Calu3 (cell line): ENCODE measurements at regions not wholly inside any gene's neighbourhood (a gene's known extent, or its start where the extent isn't known, plus 50 kb on each side); places are given as distances from the start of the nearest gene placed in this dataset.

Source experiments
- BruUV-seq: library from RNA; stranded (reverse); fragments of 400-500 nt; replicated peaks from 2 replicates; lab custom pipeline; 2021; lab: Mats Ljungman, UMichigan
- CTCF ChIA-PET: fragments of 300-600 bp; sonication (Branson Sonifier 250); formaldehyde crosslinking; loops from one replicate; lab custom pipeline; 2022; ENCODE audit warnings: antibody characterized with exemption; lab: Charles Lee
- DNase-seq: peaks from one replicate; pipeline ENCODE4 v3.0.0; 2022
- H3K27ac Mint-ChIP-seq: one replicate; pipeline ENCODE4 v1.8.0; 2022; ENCODE audit warnings: mixed read lengths; ENCODE audit not compliant: unreplicated experiment
- H3K27me3 Mint-ChIP-seq: one replicate; pipeline ENCODE4 v1.8.0; 2022; ENCODE audit warnings: mixed read lengths; ENCODE audit not compliant: unreplicated experiment
- H3K36me3 Mint-ChIP-seq: one replicate; pipeline ENCODE4 v1.8.0; 2022; ENCODE audit warnings: mild to moderate bottlenecking, moderate library complexity, mixed read lengths; ENCODE audit not compliant: insufficient read depth, unreplicated experiment
- H3K4me1 Mint-ChIP-seq: one replicate; pipeline ENCODE4 v1.8.0; 2022; ENCODE audit warnings: mild to moderate bottlenecking, low read depth, mixed read lengths; ENCODE audit not compliant: unreplicated experiment
- H3K4me3 Mint-ChIP-seq: one replicate; pipeline ENCODE4 v1.8.0; 2022; ENCODE audit warnings: mild to moderate bottlenecking, low read depth, moderate library complexity, mixed read lengths; ENCODE audit not compliant: unreplicated experiment
- H3K9me3 Mint-ChIP-seq: one replicate; pipeline ENCODE4 v1.8.0; 2022; ENCODE audit warnings: low read depth, mixed read lengths; ENCODE audit not compliant: unreplicated experiment
- CTCF ChIP-seq: fragments of 200-600 bp; IDR thresholded peaks from one replicate; pipeline ENCODE4 v1.8.0; 2022; ENCODE audit warnings: antibody characterized with exemption; ENCODE audit not compliant: unreplicated experiment
- intact Hi-C: fragments of 100-400 bp; cut with micrococcal nuclease; formaldehyde crosslinking; loops from one replicate; pipeline ENCODE4 v1.10.0; 2022; ENCODE audit not compliant: unreplicated experiment

DNA sequence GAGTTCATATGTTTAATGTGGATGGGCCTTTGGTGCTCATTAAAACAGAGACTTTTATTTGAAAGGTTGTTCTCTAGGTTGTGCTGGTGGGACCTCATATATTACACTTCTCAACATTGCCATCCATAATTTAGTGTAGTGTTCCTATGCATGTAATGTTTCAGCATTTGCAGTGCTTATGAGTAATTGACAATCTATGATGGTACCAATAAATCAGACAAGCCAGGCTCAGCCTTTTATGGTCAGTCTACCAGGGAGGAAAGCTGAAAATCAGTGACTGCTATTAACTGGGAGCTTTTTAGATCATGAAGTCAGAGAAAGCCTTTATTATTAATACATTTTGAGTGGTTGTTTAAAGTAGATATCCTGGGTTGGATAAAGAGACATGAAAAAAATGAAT, 120.1 kb upstream of the SLC28A3 start:
- H3K27me3 Mint-ChIP-seq, result peaks cover 20% of the 10 kb centered on the region
- no peak overlapping the region for H3K4me3 Mint-ChIP-seq
- BruUV-seq, result no TSS peak
- intact Hi-C loops, result no loop called here
- no peaks in the 10 kb centered on the region for H3K9me3 Mint-ChIP-seq
- no peak overlapping the region for H3K27ac Mint-ChIP-seq
- no peak for TF ChIP-seq CTCF
- no peaks in the 10 kb centered on the region for H3K36me3 Mint-ChIP-seq
- H3K4me1 Mint-ChIP-seq, result no peaks in the 10 kb centered on the region
- DNase-seq, result no peak
- CTCF ChIA-PET, result no interaction called here

DNA sequence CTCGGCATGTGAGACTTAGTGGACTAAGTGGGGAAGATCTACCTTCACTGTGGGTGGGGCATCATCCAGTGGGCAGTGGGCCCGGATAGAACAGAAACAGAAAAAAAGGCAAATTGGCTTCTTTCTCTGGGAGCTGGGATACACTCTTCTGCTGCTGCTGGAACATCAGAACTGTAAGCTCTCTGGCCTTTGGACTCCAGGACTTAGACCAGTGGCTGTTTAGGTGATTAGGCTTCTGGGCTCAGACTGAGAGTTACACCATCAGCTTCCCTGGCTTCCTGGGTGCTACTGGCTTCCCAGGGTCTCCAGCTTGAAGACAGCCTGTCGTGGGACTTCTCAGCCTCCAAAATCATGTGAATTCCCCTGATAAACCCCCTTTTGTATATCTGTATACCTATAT, 122.7 kb upstream of the SLC28A3 start:
- intact Hi-C loops, result no loop called here
- no TSS peak for BruUV-seq
- Mint-ChIP-seq H3K9me3 (no peaks in the 10 kb centered on the region), H3K4me3 (no peak overlapping the region), H3K36me3 (no peaks in the 10 kb centered on the region), H3K27me3 (peaks cover 20% of the 10 kb centered on the region), H3K4me1 (no peaks in the 10 kb centered on the region), H3K27ac (no peak overlapping the region)
- DNase-seq, result no peak
- no peak for TF ChIP-seq CTCF
- CTCF ChIA-PET, result no interaction called here

- peaks cover 20% of the 10 kb centered on the region for H3K27me3 Mint-ChIP-seq
- no peak overlapping the region for H3K4me3 Mint-ChIP-seq
- intact Hi-C loops, result no loop called here
- no peak overlapping the region for H3K27ac Mint-ChIP-seq
- no TSS peak for BruUV-seq
- CTCF ChIA-PET, result interaction anchor here (0.6 to 0.7 kb wide), 2 partner anchors 67 to 746 kb away, joined by 3 to 7 read pairs; no protein-coding TSS in a partner anchor
- H3K4me1 Mint-ChIP-seq, result no peaks in the 10 kb centered on the region
- no peak for TF ChIP-seq CTCF
- H3K36me3 Mint-ChIP-seq, result no peaks in the 10 kb centered on the region
- no peaks in the 10 kb centered on the region for H3K9me3 Mint-ChIP-seq
- DNase-seq, result no peak
These were observed 126.2 kb upstream of the SLC28A3 start for GRCh38 chr9:84466580-84467285.

DNA sequence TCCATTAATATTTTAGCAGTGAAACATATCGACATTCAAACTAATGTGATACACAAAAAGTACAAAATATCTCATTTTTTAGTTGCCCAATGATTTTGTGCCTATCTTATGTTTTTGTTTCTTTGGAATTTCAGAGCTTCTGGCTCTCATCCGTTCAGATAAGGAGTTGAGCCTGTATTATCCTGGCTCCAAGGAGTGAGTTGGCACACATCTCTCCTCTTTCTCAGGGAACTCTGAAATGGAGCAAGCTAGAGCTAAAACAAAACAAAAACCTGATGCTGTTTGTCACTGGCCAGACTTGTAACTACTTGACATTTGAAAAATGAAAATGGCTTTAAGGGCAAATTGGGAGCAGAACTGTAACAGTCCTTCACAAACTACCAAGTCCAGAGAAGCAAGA, 131.3 kb upstream of the SLC28A3 start:
- Mint-ChIP-seq H3K4me3 (no peak overlapping the region), H3K9me3 (peaks cover 2% of the 10 kb centered on the region), H3K27me3 (peaks cover 10% of the 10 kb centered on the region), H3K27ac (no peak overlapping the region), H3K4me1 (no peaks in the 10 kb centered on the region), H3K36me3 (no peaks in the 10 kb centered on the region)
- BruUV-seq, result no TSS peak
- CTCF ChIA-PET, result no interaction called here
- intact Hi-C loops, result no loop called here
- TF ChIP-seq CTCF, result no peak
- no peak for DNase-seq
